IMR-90 (cell line): ENCODE measurements at regions not wholly inside any gene's neighbourhood (a gene's known extent, or its start where the extent isn't known, plus 50 kb on each side); places are given as distances from the start of the nearest gene placed in this dataset.

ENCODE experiments used
- ATAC-seq: fragments of 200-7000 bp; cut with Tn5 transposase; 2 replicates; pipeline ENCODE4 v1.9.1; 2020; ENCODE audit warnings: low read depth, mild to moderate bottlenecking, moderate library complexity
- BruUV-seq: library from RNA; stranded (reverse); fragments of 400-500 nt; replicated peaks from 2 replicates; lab custom pipeline; 2021; lab: Mats Ljungman, UMichigan
- CTCF ChIA-PET: fragments of 300-600 bp; formaldehyde crosslinking; extraction: SDS; loops from one replicate; lab custom pipeline; 2021; ENCODE audit warnings: antibody characterized with exemption; lab: Yijun Ruan, JAX
- POLR2A ChIA-PET: fragments of 300-600 bp; sonication (Branson Sonifier 250); formaldehyde crosslinking; loops from one replicate; lab custom pipeline; 2022; ENCODE audit warnings: antibody characterized with exemption; ENCODE audit not compliant: unreplicated experiment; lab: Charles Lee
- DNase-seq: peaks from one replicate; pipeline ENCODE4 v3.0.0; 2013
- H2AFZ ChIP-seq: replicated peaks from 2 replicates; pipeline ENCODE3; 2013; ENCODE audit warnings: low read length, mild to moderate bottlenecking; ENCODE audit not compliant: poor library complexity
- H2AK5ac ChIP-seq: 2 replicates; pipeline ENCODE4 v1.6.1; 2013; ENCODE audit warnings: low read depth, low read length, inconsistent platforms
- H2AK9ac ChIP-seq: replicated peaks from 2 replicates; pipeline ENCODE3; 2013; ENCODE audit warnings: mild to moderate bottlenecking, low read depth, low read length, moderate library complexity; ENCODE audit not compliant: poor library complexity
- H2BK120ac ChIP-seq: 2 replicates; pipeline ENCODE4 v1.6.1; 2013; ENCODE audit warnings: low read depth, low read length, inconsistent platforms
- H2BK15ac ChIP-seq: 3 replicates; pipeline ENCODE4 v1.6.1; 2013; ENCODE audit warnings: low read depth, low read length, inconsistent platforms
- H2BK20ac ChIP-seq: 2 replicates; pipeline ENCODE4 v1.6.1; 2013; ENCODE audit warnings: low read depth, mild to moderate bottlenecking, inconsistent platforms, low read length, moderate library complexity
- H2BK5ac ChIP-seq: 2 replicates; pipeline ENCODE4 v1.6.1; 2013; ENCODE audit warnings: mild to moderate bottlenecking, low read depth, low read length, inconsistent platforms; ENCODE audit not compliant: poor library complexity, severe bottlenecking
- H3K14ac ChIP-seq: replicated peaks from 2 replicates; pipeline ENCODE4 v1.6.1; 2013; ENCODE audit warnings: low read depth, low read length, inconsistent platforms
- H3K18ac ChIP-seq: 2 replicates; pipeline ENCODE4 v1.6.1; 2013; ENCODE audit warnings: low read depth, low read length, control low read depth
- H3K23ac ChIP-seq: 2 replicates; pipeline ENCODE4 v1.6.1; 2013; ENCODE audit warnings: low read depth, low read length, inconsistent platforms
- H3K27ac ChIP-seq: 2 replicates; pipeline ENCODE4 v1.5.1; 2013; ENCODE audit warnings: mild to moderate bottlenecking, control low read depth, low read length; ENCODE audit not compliant: insufficient read depth
- H3K27me3 ChIP-seq: 2 replicates; pipeline ENCODE4 v1.6.1; 2013; ENCODE audit warnings: low read length; ENCODE audit not compliant: control insufficient read depth, insufficient read depth
- H3K36me3 ChIP-seq: 2 replicates; pipeline ENCODE4 v1.6.1; 2013; ENCODE audit warnings: low read length, mixed read lengths; ENCODE audit not compliant: control insufficient read depth, insufficient read depth
- H3K4ac ChIP-seq: 2 replicates; pipeline ENCODE4 v1.6.1; 2013; ENCODE audit warnings: low read depth, low read length, inconsistent platforms
- H3K4me1 ChIP-seq: 2 replicates; pipeline ENCODE4 v1.6.1; 2013; ENCODE audit warnings: low read length, mixed read lengths; ENCODE audit not compliant: control insufficient read depth, insufficient read depth
- H3K4me2 ChIP-seq: 2 replicates; pipeline ENCODE4 v1.6.1; 2013; ENCODE audit warnings: low read depth, mild to moderate bottlenecking, control low read depth, low read length, moderate library complexity
- H3K4me3 ChIP-seq: 2 replicates; pipeline ENCODE4 v1.5.1; 2013; ENCODE audit warnings: low read depth, mild to moderate bottlenecking, control low read depth, low read length, moderate library complexity; ENCODE audit not compliant: insufficient read depth
- H3K56ac ChIP-seq: 2 replicates; pipeline ENCODE4 v1.6.1; 2013; ENCODE audit warnings: low read length, inconsistent platforms; ENCODE audit not compliant: insufficient read depth; ENCODE audit errors: extremely low read depth
- H3K79me1 ChIP-seq, 2 experiments: 2 replicates each; pipeline ENCODE4 v1.6.1; 2013; ENCODE audit warnings: low read length in 2 of 2, inconsistent platforms in 1 of 2, low read depth in 1 of 2
- H3K9ac ChIP-seq: 2 replicates; pipeline ENCODE4 v1.6.1; 2013; ENCODE audit warnings: low read depth, low read length, control low read depth
- H3K9me1 ChIP-seq: 2 replicates; pipeline ENCODE4 v1.6.1; 2013; ENCODE audit warnings: low read length, inconsistent platforms; ENCODE audit not compliant: insufficient read depth
- H3K9me3 ChIP-seq: 2 replicates; pipeline ENCODE4 v1.6.1; 2013; ENCODE audit warnings: low read length; ENCODE audit not compliant: control insufficient read depth, insufficient read depth
- H4K20me1 ChIP-seq: 2 replicates; pipeline ENCODE4 v1.6.1; 2013; ENCODE audit warnings: low read length, inconsistent platforms; ENCODE audit not compliant: insufficient read depth
- H4K5ac ChIP-seq: 2 replicates; pipeline ENCODE4 v1.6.1; 2013; ENCODE audit warnings: mild to moderate bottlenecking, low read depth, low read length, control low read depth
- H4K8ac ChIP-seq, 2 experiments: 2 replicates each; pipeline ENCODE4 v1.6.1; 2013; ENCODE audit warnings: low read depth in 2 of 2, low read length in 2 of 2, control low read depth in 1 of 2, inconsistent platforms in 1 of 2
- H4K91ac ChIP-seq: 2 replicates; pipeline ENCODE4 v1.6.1; 2013; ENCODE audit warnings: low read depth, low read length, inconsistent platforms; ENCODE audit not compliant: insufficient read depth
- CEBPB ChIP-seq: IDR thresholded peaks from 2 replicates; pipeline ENCODE4 v1.6.1; 2012; ENCODE audit warnings: low read depth, low read length, improper control_type of control experiment
- CHD1 ChIP-seq: IDR thresholded peaks from 2 replicates; pipeline ENCODE4 v1.6.1; 2012; ENCODE audit warnings: low read depth, low read length, improper control_type of control experiment
- MAFK ChIP-seq: IDR thresholded peaks from 2 replicates; pipeline ENCODE4 v1.6.1; 2012; ENCODE audit warnings: low read depth, low read length, improper control_type of control experiment
- MXI1 ChIP-seq: IDR thresholded peaks from 2 replicates; pipeline ENCODE4 v1.6.1; 2012; ENCODE audit warnings: low read depth, mild to moderate bottlenecking, low read length, moderate library complexity, borderline replicate concordance
- POLR2A ChIP-seq: IDR thresholded peaks from 2 replicates; pipeline ENCODE4 v1.6.1; 2012; ENCODE audit warnings: mild to moderate bottlenecking, low read depth, low read length
- RAD21 ChIP-seq: IDR thresholded peaks from 2 replicates; pipeline ENCODE4 v1.6.1; 2012; ENCODE audit warnings: low read length, improper control_type of control experiment
- SMC3 ChIP-seq: fragments of 150-350 bp; IDR thresholded peaks from 2 replicates; pipeline ENCODE4 v1.6.1; 2016; ENCODE audit warnings: low read depth, mild to moderate bottlenecking, antibody characterized with exemption, low read length, moderate library complexity
- WGBS, 2 experiments: methylation state at CpG; one replicate each; pipeline versions ENCODE4 v1.1.5 to v1.1.7; 2013; ENCODE audit warnings: missing lambda C conversion rate in 2 of 2; ENCODE audit not compliant: insufficient read length in 1 of 2; ENCODE audit errors: extremely low coverage in 2 of 2; 5-methylcytosine and 5-hydroxymethylcytosine counted together
- dilution Hi-C: fragments of 300-500 bp; cut with HindIII; formaldehyde crosslinking; loops from one replicate; pipeline ENCODE4 v1.14.3; 2018; ENCODE audit warnings: low sequenced_read_pairs; ENCODE audit not compliant: unreplicated experiment
- in situ Hi-C: fragments of 300-500 bp; cut with MboI; formaldehyde crosslinking; loops from 3 replicates; pipeline ENCODE4 v1.14.3; 2019; ENCODE audit warnings: low sequenced_read_pairs, inconsistent platforms, mixed read lengths
- intact Hi-C: fragments of 100-400 bp; cut with micrococcal nuclease; formaldehyde crosslinking; loops from 2 replicates; pipeline ENCODE4 v1.10.0; 2022
- TF ChIP-seq, protein P1 (sequence below): fragments of 150-350 bp; IDR thresholded peaks from 2 replicates; pipeline ENCODE4 v1.6.1; 2017; ENCODE audit warnings: mild to moderate bottlenecking, antibody characterized with exemption, low read length, low read depth
- TF ChIP-seq, protein P2 (sequence below): fragments of 150-350 bp; IDR thresholded peaks from 2 replicates; pipeline ENCODE4 v1.6.1; 2016; ENCODE audit warnings: low read depth, mild to moderate bottlenecking, low read length, moderate library complexity, borderline replicate concordance

DNA sequence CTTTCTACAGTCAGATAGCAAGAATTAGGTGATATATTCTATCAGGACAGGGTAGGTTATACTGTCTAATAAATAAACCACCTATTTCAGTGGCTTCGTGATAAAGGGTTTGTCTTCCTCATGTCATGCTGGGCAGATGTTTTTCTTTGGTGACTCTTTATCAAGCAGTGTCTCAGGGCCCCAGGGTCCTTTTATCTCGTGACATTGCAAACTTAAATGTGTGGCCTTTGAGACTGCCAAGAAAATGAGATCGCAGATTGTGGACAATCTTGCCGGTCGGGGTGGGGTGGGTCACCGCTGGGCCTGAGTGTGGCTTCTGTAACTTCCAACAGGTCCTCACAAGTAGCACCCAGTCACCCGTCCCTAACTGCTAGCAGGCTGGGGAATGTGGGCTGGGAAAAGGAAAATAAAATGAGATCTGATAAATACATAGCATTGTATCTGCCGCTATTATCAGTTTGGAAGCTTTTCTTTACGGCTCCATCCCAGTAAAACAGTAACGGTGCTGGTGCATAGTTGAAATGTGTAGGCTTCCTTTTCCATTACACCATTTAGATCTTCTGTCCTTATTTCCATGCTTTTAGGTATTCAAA, 50.5 kb upstream of the BMP6 start:
- no TSS peak for BruUV-seq
- DNase-seq (no peak), ATAC-seq (no peak)
- no peak overlapping the region for H3K18ac ChIP-seq
- peaks cover 5% of the 10 kb centered on the region for H3K27me3 ChIP-seq
- no peak overlapping the region for H3K14ac ChIP-seq
- H3K4me1 ChIP-seq = peaks cover 5% of the 10 kb centered on the region
- no peaks in the 10 kb centered on the region for H3K36me3 ChIP-seq
- H3K9me1 ChIP-seq = peaks cover 3% of the 10 kb centered on the region; the same call in 1 of the 2 replicates
- H2AK5ac ChIP-seq = no peak overlapping the region
- no peak overlapping the region for H2BK20ac ChIP-seq
- no peak overlapping the region for H2BK5ac ChIP-seq
- no peak overlapping the region for H2AFZ ChIP-seq
- H2BK15ac ChIP-seq = no peak overlapping the region
- in situ Hi-C loops (no loop called here), dilution Hi-C loops (no loop called here), intact Hi-C loops (no loop called here)
- TF ChIP-seq POLR2A (no peak), MAFK (no peak), MXI1 (no peak), CHD1 (no peak), CEBPB (no peak), RAD21 (no peak), SMC3 (no peak)
- TF ChIP-seq, protein P1, sequence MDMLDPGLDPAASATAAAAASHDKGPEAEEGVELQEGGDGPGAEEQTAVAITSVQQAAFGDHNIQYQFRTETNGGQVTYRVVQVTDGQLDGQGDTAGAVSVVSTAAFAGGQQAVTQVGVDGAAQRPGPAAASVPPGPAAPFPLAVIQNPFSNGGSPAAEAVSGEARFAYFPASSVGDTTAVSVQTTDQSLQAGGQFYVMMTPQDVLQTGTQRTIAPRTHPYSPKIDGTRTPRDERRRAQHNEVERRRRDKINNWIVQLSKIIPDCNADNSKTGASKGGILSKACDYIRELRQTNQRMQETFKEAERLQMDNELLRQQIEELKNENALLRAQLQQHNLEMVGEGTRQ = no peak
- TF ChIP-seq, protein P2, sequence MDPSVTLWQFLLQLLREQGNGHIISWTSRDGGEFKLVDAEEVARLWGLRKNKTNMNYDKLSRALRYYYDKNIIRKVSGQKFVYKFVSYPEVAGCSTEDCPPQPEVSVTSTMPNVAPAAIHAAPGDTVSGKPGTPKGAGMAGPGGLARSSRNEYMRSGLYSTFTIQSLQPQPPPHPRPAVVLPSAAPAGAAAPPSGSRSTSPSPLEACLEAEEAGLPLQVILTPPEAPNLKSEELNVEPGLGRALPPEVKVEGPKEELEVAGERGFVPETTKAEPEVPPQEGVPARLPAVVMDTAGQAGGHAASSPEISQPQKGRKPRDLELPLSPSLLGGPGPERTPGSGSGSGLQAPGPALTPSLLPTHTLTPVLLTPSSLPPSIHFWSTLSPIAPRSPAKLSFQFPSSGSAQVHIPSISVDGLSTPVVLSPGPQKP = no peak
- no peak overlapping the region for H2AK9ac ChIP-seq
- no peak overlapping the region for H4K8ac ChIP-seq
- H3K27ac ChIP-seq = no peak overlapping the region
- ChIA-PET CTCF (no interaction called here), POLR2A (no interaction called here)
- no peak overlapping the region for H4K91ac ChIP-seq
- H3K4me3 ChIP-seq = no peak overlapping the region
- no peak overlapping the region for H4K5ac ChIP-seq
- no peak overlapping the region for H3K4me2 ChIP-seq
- H2BK120ac ChIP-seq = no peak overlapping the region
- H3K23ac ChIP-seq = no peak overlapping the region
- H3K4ac ChIP-seq = no peak overlapping the region
- WGBS, 2 experiments = 50% methylated on average over 1 of the region's 10 CpGs; no CpG with 5 or more reads in 1 of the 2 experiments
- no peaks in the 10 kb centered on the region for H4K20me1 ChIP-seq
- H3K9ac ChIP-seq = no peak overlapping the region
- no peaks in the 10 kb centered on the region for H3K79me1 ChIP-seq
- H3K56ac ChIP-seq = no peak overlapping the region
- no peaks in the 10 kb centered on the region for H3K9me3 ChIP-seq
